OCI-LY7 (cell line): ENCODE measurements at regions not wholly inside any gene's neighbourhood (a gene's known extent, or its start where the extent isn't known, plus 50 kb on each side); places are given as distances from the start of the nearest gene placed in this dataset.

ENCODE experiments used
- BruUV-seq: library from RNA; stranded (reverse); fragments of 400-500 nt; replicated peaks from 2 replicates; lab custom pipeline; 2021; lab: Mats Ljungman, UMichigan
- CTCF ChIA-PET: fragments of 300-600 bp; sonication (Branson Sonifier 250); formaldehyde crosslinking; loops from one replicate; lab custom pipeline; 2022; ENCODE audit warnings: antibody characterized with exemption; ENCODE audit not compliant: unreplicated experiment; lab: Charles Lee
- POLR2A ChIA-PET: fragments of 300-600 bp; sonication (Branson Sonifier 250); formaldehyde crosslinking; loops from one replicate; lab custom pipeline; 2022; ENCODE audit warnings: antibody characterized with exemption; lab: Charles Lee
- DNase-seq: peaks from one replicate; pipeline ENCODE4 v3.0.0-alpha.2; 2015; ENCODE audit warnings: low spot score
- H2AFZ ChIP-seq: fragments of 200-600 bp; sonication (generic), shearing (Covaris generic); 2 replicates; pipeline ENCODE4 v1.6.1; 2014; ENCODE audit warnings: mild to moderate bottlenecking, antibody characterized with exemption, low read length, moderate library complexity
- H3K27ac ChIP-seq: fragments of 200-600 bp; sonication (generic); 2 replicates; pipeline ENCODE4 v1.5.1; 2014; ENCODE audit warnings: mixed run types, low read depth, mild to moderate bottlenecking, moderate library complexity, low read length, inconsistent platforms; ENCODE audit not compliant: poor library complexity, severe bottlenecking
- H3K36me3 ChIP-seq: fragments of 200-600 bp; sonication (generic); 2 replicates; pipeline ENCODE4 v1.6.1; 2014; ENCODE audit warnings: mild to moderate bottlenecking, antibody characterized with exemption, low read length, moderate library complexity, mixed read lengths; ENCODE audit not compliant: insufficient read depth
- H3K4me1 ChIP-seq: fragments of 200-600 bp; sonication (generic); 2 replicates; pipeline ENCODE4 v1.5.1; 2014; ENCODE audit warnings: mild to moderate bottlenecking, low read length; ENCODE audit not compliant: insufficient read depth, poor library complexity, severe bottlenecking
- H3K4me2 ChIP-seq: fragments of 200-600 bp; sonication (generic); 2 replicates; pipeline ENCODE4 v1.6.1; 2014; ENCODE audit warnings: mild to moderate bottlenecking, low read length
- H3K4me3 ChIP-seq: fragments of 200-600 bp; sonication (generic); 2 replicates; pipeline ENCODE4 v1.5.1; 2014; ENCODE audit warnings: mild to moderate bottlenecking, low read depth, low read length; ENCODE audit not compliant: poor library complexity, severe bottlenecking
- H3K79me2 ChIP-seq: fragments of 200-600 bp; sonication (generic); 2 replicates; pipeline ENCODE4 v1.6.1; 2016; ENCODE audit warnings: low read depth, mild to moderate bottlenecking, low read length, moderate library complexity, mixed read lengths; ENCODE audit not compliant: insufficient read depth
- H3K9me2 ChIP-seq: fragments of 200-600 bp; sonication (generic); 2 replicates; pipeline ENCODE4 v1.6.1; 2016; ENCODE audit warnings: mild to moderate bottlenecking, low read length, mixed read lengths; ENCODE audit not compliant: insufficient read depth
- H3K9me3 ChIP-seq: fragments of 200-600 bp; sonication (generic); 2 replicates; pipeline ENCODE4 v1.6.1; 2014; ENCODE audit warnings: mild to moderate bottlenecking, mixed run types, low read length, mixed read lengths
- H4K20me1 ChIP-seq: fragments of 200-600 bp; sonication (generic); 2 replicates; pipeline ENCODE4 v1.6.1; 2014; ENCODE audit warnings: mild to moderate bottlenecking, antibody characterized with exemption, low read length, moderate library complexity, mixed read lengths; ENCODE audit not compliant: insufficient read depth
- EZH2phosphoT487 ChIP-seq: fragments of 200-600 bp; sonication (generic); IDR thresholded peaks from 2 replicates; pipeline ENCODE4 v1.6.1; 2018; ENCODE audit warnings: low read depth, borderline replicate concordance, mild to moderate bottlenecking, mixed run types, antibody characterized with exemption, low read length, moderate library complexity, mixed read lengths
- intact Hi-C: fragments of 100-400 bp; cut with micrococcal nuclease; formaldehyde crosslinking; loops from one replicate; pipeline ENCODE4 v1.10.0; 2022; ENCODE audit not compliant: unreplicated experiment
- TF ChIP-seq, protein P1 (sequence below): fragments of 200-600 bp; sonication (generic); conservative IDR thresholded peaks from 2 replicates; pipeline ENCODE4 v1.5.1; 2014; ENCODE audit warnings: mild to moderate bottlenecking, antibody characterized with exemption, low read length, moderate library complexity, mixed read lengths

GRCh38 chr12:73161970-73162369 is 889.8 kb downstream of the TRHDE start:
- CTCF ChIA-PET, result no interaction called here

GRCh38 chr12:73180734-73181133 is 908.6 kb downstream of the TRHDE start:
- POLR2A ChIA-PET, result interaction anchor here (0.7 to 1.0 kb wide), 2 partner anchors 8 to 97 kb away, joined by 3 to 4 read pairs; no protein-coding TSS in a partner anchor

More at GRCh38 chr12:73161970-73162369, 889.8 kb downstream of the TRHDE start:
- no peaks in the 10 kb centered on the region for H4K20me1 ChIP-seq
- POLR2A ChIA-PET, result interaction anchor here (0.6 kb wide), 1 partner anchor 1245 kb away, joined by 4 read pairs; no protein-coding TSS in a partner anchor
- TF ChIP-seq, protein P1, sequence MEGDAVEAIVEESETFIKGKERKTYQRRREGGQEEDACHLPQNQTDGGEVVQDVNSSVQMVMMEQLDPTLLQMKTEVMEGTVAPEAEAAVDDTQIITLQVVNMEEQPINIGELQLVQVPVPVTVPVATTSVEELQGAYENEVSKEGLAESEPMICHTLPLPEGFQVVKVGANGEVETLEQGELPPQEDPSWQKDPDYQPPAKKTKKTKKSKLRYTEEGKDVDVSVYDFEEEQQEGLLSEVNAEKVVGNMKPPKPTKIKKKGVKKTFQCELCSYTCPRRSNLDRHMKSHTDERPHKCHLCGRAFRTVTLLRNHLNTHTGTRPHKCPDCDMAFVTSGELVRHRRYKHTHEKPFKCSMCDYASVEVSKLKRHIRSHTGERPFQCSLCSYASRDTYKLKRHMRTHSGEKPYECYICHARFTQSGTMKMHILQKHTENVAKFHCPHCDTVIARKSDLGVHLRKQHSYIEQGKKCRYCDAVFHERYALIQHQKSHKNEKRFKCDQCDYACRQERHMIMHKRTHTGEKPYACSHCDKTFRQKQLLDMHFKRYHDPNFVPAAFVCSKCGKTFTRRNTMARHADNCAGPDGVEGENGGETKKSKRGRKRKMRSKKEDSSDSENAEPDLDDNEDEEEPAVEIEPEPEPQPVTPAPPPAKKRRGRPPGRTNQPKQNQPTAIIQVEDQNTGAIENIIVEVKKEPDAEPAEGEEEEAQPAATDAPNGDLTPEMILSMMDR, result no peak
- no peak for TF ChIP-seq EZH2phosphoT487
- H3K4me2 ChIP-seq, result no peak overlapping the region
- H3K79me2 ChIP-seq, result no peaks in the 10 kb centered on the region
- no TSS peak for BruUV-seq
- H3K9me3 ChIP-seq, result no peaks in the 10 kb centered on the region
- H3K9me2 ChIP-seq, result no peaks in the 10 kb centered on the region
- H3K27ac ChIP-seq, result no peak overlapping the region
- no peaks in the 10 kb centered on the region for H3K36me3 ChIP-seq
- DNase-seq, result no peak
- H3K4me1 ChIP-seq, result no peaks in the 10 kb centered on the region
- intact Hi-C loops, result no loop called here
- H3K4me3 ChIP-seq, result no peak overlapping the region
- H2AFZ ChIP-seq, result no peak overlapping the region

DNA sequence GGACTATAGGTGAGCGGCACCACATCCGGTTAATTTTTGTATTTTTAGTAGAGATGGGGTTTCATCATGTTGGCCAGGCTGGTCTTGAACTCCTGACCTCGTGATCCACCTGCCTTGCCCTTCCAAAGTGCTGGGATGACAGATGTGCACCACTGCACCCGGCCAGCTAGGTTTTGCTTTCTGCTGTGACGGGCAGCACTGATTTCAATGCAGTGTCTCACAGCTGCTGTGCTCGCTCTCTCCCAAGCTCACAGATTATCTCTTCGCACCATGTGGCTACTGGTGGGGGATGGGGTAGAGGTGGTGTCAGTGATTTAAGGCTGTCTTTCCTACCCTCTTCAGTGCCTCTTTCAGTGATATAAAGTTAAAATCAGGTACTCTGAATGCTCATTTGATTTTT is 909.1 kb downstream of the TRHDE start:
- intact Hi-C loops, result no loop called here
- CTCF ChIA-PET, result no interaction called here
- no peaks in the 10 kb centered on the region for H3K4me1 ChIP-seq
- no peaks in the 10 kb centered on the region for H3K9me2 ChIP-seq
- H3K36me3 ChIP-seq, result no peaks in the 10 kb centered on the region
- no TSS peak for BruUV-seq
- no peak overlapping the region for H2AFZ ChIP-seq
- TF ChIP-seq, protein P1, result no peak
- TF ChIP-seq EZH2phosphoT487, result no peak
- DNase-seq, result no peak
- H4K20me1 ChIP-seq, result no peaks in the 10 kb centered on the region
- no peak overlapping the region for H3K27ac ChIP-seq
- no peak overlapping the region for H3K4me2 ChIP-seq
- H3K79me2 ChIP-seq, result no peaks in the 10 kb centered on the region
- H3K9me3 ChIP-seq, result no peaks in the 10 kb centered on the region
- H3K4me3 ChIP-seq, result no peak overlapping the region
- POLR2A ChIA-PET, result interaction anchor here (0.7 to 1.0 kb wide), 2 partner anchors 9 to 97 kb away, joined by 3 to 4 read pairs; no protein-coding TSS in a partner anchor

More at GRCh38 chr12:73180734-73181133, 908.6 kb downstream of the TRHDE start:
- H3K4me1 ChIP-seq, result no peaks in the 10 kb centered on the region
- no TSS peak for BruUV-seq
- H3K27ac ChIP-seq, result no peak overlapping the region
- no peaks in the 10 kb centered on the region for H3K9me3 ChIP-seq
- no peaks in the 10 kb centered on the region for H3K79me2 ChIP-seq
- H2AFZ ChIP-seq, result no peak overlapping the region
- CTCF ChIA-PET, result no interaction called here
- no peak overlapping the region for H3K4me3 ChIP-seq
- no peaks in the 10 kb centered on the region for H3K9me2 ChIP-seq
- H4K20me1 ChIP-seq, result no peaks in the 10 kb centered on the region
- no peaks in the 10 kb centered on the region for H3K36me3 ChIP-seq
- TF ChIP-seq EZH2phosphoT487, result no peak
- TF ChIP-seq, protein P1, result no peak
- H3K4me2 ChIP-seq, result no peak overlapping the region
- DNase-seq, result no peak
- intact Hi-C loops, result no loop called here
